ENCODE measurements at regions not wholly inside any gene's neighbourhood (a gene's known extent, or its start where the extent isn't known, plus 50 kb on each side); places are given as distances from the start of the nearest gene placed in this dataset.
A peak's percentile ranks its signal among the peaks of the same experiment; 100 is the strongest.
"Not testable (repeated sequence)": the region's sequence is repeated elsewhere in the genome, so short reads cannot be mapped to it uniquely, and the experiment has no call there.

GRCh38 chrX:55874807-55875206 lies 157.3 kb downstream of the RRAGB start:
- no peak overlapping the region for H3K27ac ChIP-seq
- no peaks in the 10 kb centered on the region for H3K36me3 ChIP-seq
- H3K9me3 ChIP-seq: no peaks in the 10 kb centered on the region
- intact Hi-C loops (cut with DNase I; ENCODE audit: low total_unique reads) (loop anchor here (10.0 kb wide), 1 partner anchor 1980 kb away; no protein-coding TSS in a partner anchor), in situ Hi-C loops (cut with MboI; ENCODE audit: low pct_ligation_motif_present in 1 of 4, low pct_unique_long_range_greater_than_20kb in 1 of 4, low sequenced_read_pairs in 3 of 4) (no loop called here)
- H3K4me3 ChIP-seq: no peak overlapping the region
- TF ChIP-seq POLR2AphosphoS5 (IDR thresholded peaks at IDR 0.05): no peak
- H3K27me3 ChIP-seq: no peaks in the 10 kb centered on the region
- H3K4me1 ChIP-seq: no peaks in the 10 kb centered on the region
- DNase-seq: no peak

DNA sequence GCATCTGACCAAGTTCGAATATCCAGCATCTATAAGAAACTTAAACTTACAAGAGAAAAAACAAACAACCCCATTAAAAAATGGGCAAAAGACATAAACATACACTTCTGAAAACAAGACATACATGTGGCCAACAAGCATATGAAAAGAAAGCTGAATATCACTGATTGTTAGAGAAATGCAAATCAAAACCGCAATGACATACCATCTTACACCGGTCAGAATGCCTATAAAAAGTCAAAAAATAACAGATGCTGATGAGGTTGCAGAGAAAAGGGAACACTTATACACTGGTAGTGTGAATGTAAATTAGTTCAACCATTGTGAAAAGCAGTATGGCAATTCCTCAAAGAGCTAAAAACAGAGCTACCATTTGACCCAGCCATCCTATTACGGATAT lies 166.0 kb downstream of the RRAGB start:
- H3K4me1 ChIP-seq; H3K36me3 ChIP-seq; H3K27ac ChIP-seq; H3K9me3 ChIP-seq; H3K4me3 ChIP-seq; in situ Hi-C loops (cut with MboI; ENCODE audit: low pct_ligation_motif_present in 1 of 4, low pct_unique_long_range_greater_than_20kb in 1 of 4, low sequenced_read_pairs in 3 of 4); intact Hi-C loops (cut with DNase I; ENCODE audit: low total_unique reads); H3K27me3 ChIP-seq; DNase-seq: not testable (repeated sequence)
- 70 to 79% methylated on average over 1 to 4 of the region's 4 CpGs for WGBS, 2 donors (ENCODE audit: low coverage in 1 of 2)

DNA sequence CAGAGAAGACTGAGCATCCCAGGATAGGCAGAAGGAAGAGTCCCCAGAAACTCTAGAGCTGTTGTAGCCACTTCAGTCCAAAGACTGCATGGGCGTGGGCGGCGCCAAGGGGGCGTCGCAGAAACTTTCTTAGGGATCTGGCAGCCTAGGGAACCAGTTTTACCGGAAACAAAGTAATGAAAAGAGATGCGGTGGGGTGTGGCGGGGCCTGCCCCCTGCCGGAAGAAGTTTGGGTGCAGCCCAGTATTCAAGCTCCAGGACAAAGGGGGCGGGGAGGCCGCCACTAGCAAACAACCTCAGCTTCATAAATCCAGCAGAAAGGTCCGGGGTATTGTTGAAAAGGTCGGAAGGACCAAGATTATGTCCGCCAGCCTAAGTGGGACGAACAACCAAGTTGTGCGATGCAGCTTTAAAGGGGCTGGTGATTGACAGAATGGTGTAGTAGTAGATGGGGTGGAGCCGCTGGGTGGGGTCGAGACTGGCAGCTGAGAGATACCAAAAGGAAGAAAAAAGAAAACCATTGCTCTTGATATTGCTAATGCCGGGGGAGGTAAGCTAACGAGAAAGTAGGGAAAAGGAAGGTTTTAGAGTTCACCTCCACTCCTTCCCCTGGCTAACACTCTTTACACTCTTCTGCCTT lies 190.5 kb downstream of the RRAGB start:
- DNase-seq: peak; percentile 76
- intact Hi-C loops (cut with DNase I; ENCODE audit: low total_unique reads): no loop called here
- no peaks in the 10 kb centered on the region for H3K27me3 ChIP-seq
- TF ChIP-seq, protein P1, sequence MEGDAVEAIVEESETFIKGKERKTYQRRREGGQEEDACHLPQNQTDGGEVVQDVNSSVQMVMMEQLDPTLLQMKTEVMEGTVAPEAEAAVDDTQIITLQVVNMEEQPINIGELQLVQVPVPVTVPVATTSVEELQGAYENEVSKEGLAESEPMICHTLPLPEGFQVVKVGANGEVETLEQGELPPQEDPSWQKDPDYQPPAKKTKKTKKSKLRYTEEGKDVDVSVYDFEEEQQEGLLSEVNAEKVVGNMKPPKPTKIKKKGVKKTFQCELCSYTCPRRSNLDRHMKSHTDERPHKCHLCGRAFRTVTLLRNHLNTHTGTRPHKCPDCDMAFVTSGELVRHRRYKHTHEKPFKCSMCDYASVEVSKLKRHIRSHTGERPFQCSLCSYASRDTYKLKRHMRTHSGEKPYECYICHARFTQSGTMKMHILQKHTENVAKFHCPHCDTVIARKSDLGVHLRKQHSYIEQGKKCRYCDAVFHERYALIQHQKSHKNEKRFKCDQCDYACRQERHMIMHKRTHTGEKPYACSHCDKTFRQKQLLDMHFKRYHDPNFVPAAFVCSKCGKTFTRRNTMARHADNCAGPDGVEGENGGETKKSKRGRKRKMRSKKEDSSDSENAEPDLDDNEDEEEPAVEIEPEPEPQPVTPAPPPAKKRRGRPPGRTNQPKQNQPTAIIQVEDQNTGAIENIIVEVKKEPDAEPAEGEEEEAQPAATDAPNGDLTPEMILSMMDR (IDR thresholded peaks at IDR 0.05): peak; percentile 41 to 76 (median 48)
- TF ChIP-seq POLR2A (IDR thresholded peaks at IDR 0.05): no peak
- TF ChIP-seq POLR2AphosphoS5 (IDR thresholded peaks at IDR 0.05): no peak
- TF ChIP-seq EP300 (IDR thresholded peaks at IDR 0.05; ENCODE audit: low read depth): no peak
- in situ Hi-C loops (cut with MboI; ENCODE audit: low pct_ligation_motif_present in 1 of 4, low pct_unique_long_range_greater_than_20kb in 1 of 4, low sequenced_read_pairs in 3 of 4): no loop called here
- 37% methylated on average over 20 of the region's 20 CpGs; no CpG with 5 or more reads in 1 of the 2 donors for WGBS, 2 donors (ENCODE audit: low coverage in 1 of 2)
- no peaks in the 10 kb centered on the region for H3K36me3 ChIP-seq
- H3K4me3 ChIP-seq: peak overlapping the region; percentile 25 to 68 (median 57)
- H3K4me1 ChIP-seq: peaks cover 0 to 3% (median 0%) of the 10 kb centered on the region in 4 donors
- peak overlapping the region; percentile 80 to 91 (median 86) for H3K27ac ChIP-seq
- H3K9me3 ChIP-seq: no peaks in the 10 kb centered on the region

DNA sequence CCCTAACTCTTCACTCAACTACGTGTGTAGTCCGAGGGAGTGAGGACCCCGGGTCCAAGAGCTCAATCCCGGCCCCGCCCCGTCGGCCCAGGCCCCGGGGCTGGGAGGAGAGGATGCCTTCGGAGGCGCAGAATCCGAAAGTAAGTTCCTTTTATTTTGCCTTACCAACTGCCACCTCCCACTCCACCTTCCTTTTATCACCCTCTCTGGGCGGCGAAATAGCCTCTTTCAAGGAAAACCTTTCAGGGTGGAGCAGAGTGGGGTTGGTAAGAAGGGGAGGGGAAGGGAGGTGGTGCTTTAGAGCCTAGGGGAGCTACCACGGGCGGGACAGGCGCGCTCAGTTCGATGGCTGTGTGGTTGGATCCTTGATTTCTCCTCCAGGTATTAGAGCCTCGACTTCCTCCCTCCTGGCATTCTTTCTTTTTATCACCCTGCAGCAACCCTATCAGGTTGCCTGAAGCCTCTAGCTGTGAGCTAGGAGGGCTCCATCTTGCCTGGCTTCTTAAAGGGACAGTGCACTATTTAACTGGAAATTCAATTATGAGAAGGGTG lies 191.2 kb downstream of the RRAGB start:
- 33% methylated on average over 19 of the region's 19 CpGs; no CpG with 5 or more reads in 1 of the 2 donors for WGBS, 2 donors (ENCODE audit: low coverage in 1 of 2)
- DNase-seq: peak; percentile 39

More for the DNA sequence above, 191.2 kb downstream of the RRAGB start:
- H3K27me3 ChIP-seq: no peaks in the 10 kb centered on the region
- no peaks in the 10 kb centered on the region for H3K9me3 ChIP-seq
- in situ Hi-C loops (cut with MboI; ENCODE audit: low pct_ligation_motif_present in 1 of 4, low pct_unique_long_range_greater_than_20kb in 1 of 4, low sequenced_read_pairs in 3 of 4) (no loop called here), intact Hi-C loops (cut with DNase I; ENCODE audit: low total_unique reads) (no loop called here)
- TF ChIP-seq POLR2A (IDR thresholded peaks at IDR 0.05) (peak; percentile 51), POLR2AphosphoS5 (IDR thresholded peaks at IDR 0.05) (no peak), EP300 (IDR thresholded peaks at IDR 0.05; ENCODE audit: low read depth) (no peak)
- TF ChIP-seq, protein P1 (IDR thresholded peaks at IDR 0.05): no peak
- H3K27ac ChIP-seq: peak overlapping the region; percentile 80 to 91 (median 86)
- H3K4me3 ChIP-seq: peak overlapping the region; percentile 25 to 68 (median 57)
- peaks cover 0 to 3% (median 0%) of the 10 kb centered on the region in 4 donors for H3K4me1 ChIP-seq
- no peaks in the 10 kb centered on the region for H3K36me3 ChIP-seq

All from transverse colon (tissue), 4 donors.